ENCODE measurements at regions not wholly inside any gene's neighbourhood (a gene's known extent, or its start where the extent isn't known, plus 50 kb on each side); places are given as distances from the start of the nearest gene placed in this dataset.

DNA sequence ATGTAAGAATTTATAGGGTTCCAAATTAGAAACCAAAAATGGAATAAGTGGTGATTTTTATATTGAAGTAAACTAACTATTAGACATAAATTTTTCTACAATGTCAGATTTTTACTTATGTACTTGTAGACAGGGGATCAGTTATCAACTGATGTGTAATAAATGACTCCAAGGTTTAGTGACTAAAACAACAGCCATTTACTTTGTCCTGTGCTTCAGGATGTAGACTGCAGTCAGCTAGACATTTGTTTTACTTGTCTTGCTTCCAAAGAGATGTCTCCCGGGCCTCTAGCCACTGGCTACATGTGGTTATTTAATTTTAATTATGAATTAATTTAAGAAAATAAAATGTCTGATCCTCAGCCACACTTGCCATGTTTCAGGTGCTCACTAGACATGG, 249.7 kb upstream of the IGFBP3 start:
- DNase-seq (ENCODE audit: low read depth in 2 of 2), result no peak

DNA sequence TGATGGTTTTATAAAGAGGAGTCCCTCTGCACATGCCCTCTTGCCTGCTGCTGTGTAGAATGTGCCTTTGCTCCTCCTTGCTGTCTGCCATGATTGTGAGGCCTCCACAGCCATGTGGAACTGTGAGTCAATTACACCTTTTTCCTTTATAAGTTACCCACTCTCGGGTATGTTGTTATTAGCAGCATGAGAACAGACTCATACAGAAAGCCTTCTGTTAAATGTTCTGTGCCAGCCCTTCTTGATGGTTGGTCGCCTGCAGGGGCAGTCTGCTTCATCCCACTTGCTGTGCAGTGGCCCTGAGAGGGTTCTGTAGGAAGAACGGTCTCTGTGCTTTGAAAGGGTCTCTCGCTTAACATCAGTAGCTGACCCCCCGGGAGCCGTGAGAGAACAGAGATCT, 248.9 kb upstream of the IGFBP3 start:
- DNase-seq (ENCODE audit: low read depth in 2 of 2), result no peak

DNA sequence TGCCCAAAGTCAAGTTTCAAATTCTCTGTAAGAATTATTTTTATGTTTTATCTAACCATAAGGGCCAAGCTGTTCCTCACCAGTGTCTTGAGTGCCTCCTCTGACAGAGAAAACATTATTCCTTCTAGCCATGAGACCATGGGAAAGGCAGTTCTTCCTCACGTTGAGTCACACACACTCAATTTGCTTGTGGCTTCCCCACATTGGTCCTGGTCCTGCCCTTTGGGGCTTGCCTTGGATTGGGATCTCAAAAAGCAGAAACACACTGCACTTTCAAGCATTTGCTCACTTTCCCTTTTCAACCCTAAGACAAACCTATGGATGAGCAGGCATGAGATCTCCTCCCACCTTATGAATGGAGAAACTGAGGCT, 248.3 kb upstream of the IGFBP3 start:
- no peak for DNase-seq (ENCODE audit: low read depth in 2 of 2)

DNA sequence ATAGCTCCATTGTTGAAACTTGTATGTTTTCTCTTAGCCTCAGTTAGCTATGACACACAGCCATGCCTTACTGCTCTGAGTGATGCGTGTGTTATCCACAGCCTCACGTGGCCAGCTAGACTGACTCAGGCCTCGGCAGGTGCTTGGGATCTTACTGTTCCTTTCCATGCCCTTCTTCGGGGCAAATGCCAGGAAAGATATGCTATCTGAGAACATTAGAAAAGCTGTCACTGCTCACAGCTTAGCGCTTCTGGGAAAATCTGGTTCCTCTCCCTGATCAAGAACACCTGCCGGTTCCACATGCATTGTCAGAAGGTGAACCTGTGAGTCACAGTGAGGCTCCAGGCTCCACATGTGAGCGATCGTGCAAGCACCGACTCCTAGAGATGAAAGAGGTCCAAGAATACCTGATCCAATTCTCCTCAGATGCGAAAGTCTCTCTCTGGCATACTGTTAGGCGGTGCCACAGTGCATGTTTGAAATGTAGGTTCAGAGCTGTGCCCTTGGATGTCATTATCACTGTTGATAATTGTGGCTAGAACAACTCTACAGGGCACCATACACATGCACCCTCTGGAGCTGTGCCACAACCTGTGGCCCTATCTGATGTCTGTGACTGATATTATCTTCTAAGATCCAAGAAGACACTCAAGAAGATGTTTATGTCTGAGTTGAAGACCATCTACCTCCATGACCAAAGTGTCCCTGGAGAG, 247.8 kb upstream of the IGFBP3 start:
- DNase-seq (ENCODE audit: low read depth in 2 of 2), result no peak

DNA sequence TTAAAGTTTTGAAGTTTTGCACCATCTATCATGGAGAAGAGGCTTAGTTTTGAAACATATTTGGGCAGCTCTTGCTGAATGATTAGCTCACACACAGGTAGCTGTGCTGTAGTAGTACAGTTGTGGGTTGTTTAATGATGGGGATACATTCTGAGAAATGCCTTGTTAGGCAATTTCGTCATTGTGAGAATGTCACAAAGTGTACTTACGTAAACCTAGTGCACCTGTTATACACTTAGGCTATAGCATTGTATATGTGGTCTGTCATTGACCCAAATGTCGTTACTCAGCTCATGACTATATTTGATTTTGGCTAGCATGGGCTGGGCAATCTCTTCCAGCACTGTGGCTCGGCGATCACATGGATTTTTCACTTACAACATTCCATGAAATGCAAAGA, 247.2 kb upstream of the IGFBP3 start:
- no peak for DNase-seq (ENCODE audit: low read depth in 2 of 2)

DNA sequence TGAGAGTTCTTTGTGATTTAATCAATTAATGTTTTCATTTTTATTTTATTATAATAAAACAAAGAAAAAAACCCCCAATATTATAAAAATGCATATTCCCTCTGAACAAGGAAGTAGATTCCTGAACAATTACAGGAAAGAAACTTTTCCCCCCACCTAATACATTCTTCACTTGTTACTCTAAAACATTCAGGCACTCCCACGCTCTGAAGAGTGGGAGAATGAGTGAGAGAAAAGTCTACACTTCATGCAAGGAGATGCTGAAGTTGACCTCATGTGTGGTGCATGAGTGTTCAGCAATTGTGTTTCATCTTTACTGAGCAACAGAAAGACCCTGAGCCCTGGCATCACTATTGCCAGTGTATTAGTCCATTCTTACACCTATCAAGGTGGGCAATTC, 244.2 kb upstream of the IGFBP3 start:
- no peak for DNase-seq (ENCODE audit: low read depth in 2 of 2)

DNA sequence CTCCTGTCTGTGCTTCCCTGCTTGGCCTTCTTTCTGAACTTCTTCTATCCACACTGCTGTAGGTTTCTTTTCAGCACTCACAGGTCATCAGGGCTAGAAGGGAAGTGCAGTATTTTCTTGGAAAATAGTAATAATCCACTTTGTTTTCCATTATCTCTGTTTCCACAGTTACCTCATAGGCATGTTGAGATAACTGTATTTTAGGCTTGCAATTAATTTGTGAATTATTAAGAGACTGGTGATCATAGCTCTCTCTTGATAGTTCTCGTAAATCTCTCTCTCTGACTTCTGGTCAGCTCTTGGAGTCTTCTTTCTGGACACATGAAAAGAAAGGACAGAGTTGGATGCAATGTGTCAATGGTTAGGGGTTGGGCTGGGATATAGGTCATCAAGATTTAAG, 243.6 kb upstream of the IGFBP3 start:
- DNase-seq (ENCODE audit: low read depth in 2 of 2), result no peak

DNA sequence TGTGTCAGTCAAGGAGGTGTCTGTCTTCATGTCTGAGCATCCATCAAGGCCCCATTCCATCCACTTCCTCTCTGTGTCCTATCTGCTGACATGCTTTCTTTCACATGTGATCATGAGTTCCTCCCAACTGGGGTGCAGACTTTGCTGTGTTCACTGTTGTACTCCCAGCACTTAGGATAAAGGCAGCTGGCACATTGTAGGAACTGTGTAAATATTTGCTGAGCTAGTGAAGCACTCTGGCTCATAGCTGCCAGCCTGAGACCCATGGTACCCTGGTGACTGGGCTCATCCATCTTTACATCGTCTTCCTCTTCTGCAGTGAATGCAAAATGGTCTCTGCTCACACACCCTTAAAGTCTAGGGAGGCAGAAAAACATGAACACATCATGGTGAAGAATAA, 242.2 kb upstream of the IGFBP3 start:
- no peak for DNase-seq (ENCODE audit: low read depth in 2 of 2)

DNA sequence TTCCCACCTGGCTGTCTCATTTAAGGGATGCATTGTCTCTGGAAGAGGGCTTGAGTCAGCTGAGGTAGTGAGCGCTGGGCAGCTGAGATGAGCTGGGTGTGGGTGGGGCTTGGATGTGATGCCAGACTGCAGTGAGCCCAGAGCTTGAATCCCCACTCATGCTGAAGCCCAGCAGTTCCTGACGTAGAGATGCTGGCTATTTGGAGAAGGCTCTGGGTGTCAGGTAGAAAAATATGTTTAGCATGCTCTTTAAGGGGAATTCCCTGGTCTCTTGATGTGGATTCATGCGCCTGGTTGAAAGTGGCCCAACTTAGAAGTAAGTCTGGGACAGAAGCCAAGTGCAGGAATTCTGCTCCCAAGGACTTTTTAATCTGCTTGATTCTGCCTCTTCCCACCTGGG, 241.5 kb upstream of the IGFBP3 start:
- no peak for DNase-seq (ENCODE audit: low read depth in 2 of 2)

DNA sequence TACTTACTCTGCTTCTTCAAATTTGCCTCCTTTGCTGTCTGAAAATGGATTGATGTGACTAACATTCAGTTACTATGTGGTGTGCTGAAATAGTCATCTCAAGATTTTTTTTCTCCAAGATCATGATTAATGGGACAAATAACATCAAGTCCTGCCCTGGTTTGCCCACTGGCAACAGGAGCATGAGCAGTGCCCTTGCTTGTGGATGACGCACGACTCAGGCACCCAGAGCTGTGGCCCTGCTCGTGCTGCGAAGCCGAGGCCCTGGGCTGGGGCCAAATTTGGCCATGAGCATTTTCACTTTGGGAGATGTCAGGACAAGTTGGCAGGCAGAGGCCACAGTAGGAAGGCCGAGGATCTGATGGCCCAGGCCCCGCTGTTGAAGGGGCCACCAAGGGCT, 239.8 kb upstream of the IGFBP3 start:
- DNase-seq (ENCODE audit: low read depth in 2 of 2), result no peak

DNA sequence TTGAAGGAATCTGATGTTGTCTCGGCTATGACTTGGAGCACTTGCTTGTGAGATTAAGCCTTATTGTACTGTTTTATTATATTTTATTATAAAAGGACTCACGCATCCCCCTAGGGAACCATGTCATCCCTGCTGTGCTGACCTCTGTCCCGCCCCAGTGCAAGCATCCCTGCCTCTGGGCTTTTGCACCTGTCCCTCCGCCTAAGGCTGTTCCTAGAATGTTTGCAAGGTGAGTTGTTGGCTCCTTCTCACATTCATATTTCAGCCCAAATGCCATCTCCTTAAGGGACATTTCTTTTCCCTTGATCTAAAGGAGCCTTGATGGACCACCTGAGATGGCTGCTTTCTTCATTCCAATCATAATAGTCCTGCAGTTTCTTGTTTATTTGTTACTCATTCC, 236.9 kb upstream of the IGFBP3 start:
- no peak for DNase-seq (ENCODE audit: low read depth in 2 of 2)

DNA sequence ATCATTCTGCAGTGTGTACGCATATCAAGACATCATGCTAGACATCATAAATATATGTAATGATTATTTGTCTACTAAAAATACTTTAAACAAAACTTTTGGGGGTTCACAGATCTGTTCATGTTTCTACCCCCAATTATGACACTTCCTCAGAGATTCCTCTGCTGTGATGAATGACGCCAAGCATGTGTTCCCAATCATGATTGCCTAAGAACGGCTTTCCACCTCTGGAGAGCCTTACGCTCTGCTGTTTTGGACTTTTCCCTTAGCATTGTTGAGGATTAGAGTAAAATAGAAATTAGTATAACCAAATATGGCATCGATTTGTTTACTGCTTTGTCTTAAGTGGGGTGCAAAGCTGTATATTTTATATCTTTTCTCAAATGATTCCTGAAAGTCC, 236.3 kb upstream of the IGFBP3 start:
- DNase-seq (ENCODE audit: low read depth in 2 of 2), result peak; percentile 83

DNA sequence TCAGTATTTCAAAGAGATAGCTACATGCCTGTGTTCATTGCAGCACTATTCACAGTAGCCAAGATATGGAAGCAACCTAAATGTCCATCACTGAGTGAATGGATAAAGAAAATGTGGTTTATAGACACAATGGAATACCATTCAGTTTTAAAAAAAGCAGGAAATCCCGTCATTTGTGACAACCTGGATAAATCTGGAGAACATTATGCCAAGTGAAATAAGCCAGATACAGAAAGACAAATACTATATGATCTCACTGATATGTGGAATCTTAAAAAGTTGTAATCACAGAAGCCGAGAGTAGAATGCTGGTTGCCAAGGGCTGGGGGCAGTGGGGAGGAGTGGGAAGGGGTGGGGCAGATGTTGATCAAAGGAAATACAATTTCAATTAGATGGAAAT, 235.8 kb upstream of the IGFBP3 start:
- DNase-seq (ENCODE audit: low read depth in 2 of 2), result no peak

DNA sequence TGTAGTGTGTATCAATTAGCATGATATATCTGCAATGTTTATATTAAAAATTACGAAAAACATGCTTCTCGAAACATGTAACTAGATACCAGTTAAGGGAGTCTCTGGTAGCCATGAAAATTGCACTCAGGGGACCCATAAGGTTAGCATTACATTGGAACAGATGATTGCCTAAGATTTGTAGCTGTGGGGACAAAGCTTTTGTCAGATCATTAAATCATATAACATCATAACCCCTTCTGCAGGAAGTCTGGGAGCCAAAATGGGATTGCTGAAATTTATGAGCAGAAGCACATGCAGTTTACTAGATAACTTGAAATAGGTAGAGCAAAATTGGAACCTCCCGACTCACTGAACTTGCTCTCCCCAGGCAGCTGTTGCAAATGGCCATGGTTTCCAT, 235.0 kb upstream of the IGFBP3 start:
- peak; percentile 56 to 67 for DNase-seq (ENCODE audit: low read depth in 2 of 2)

DNA sequence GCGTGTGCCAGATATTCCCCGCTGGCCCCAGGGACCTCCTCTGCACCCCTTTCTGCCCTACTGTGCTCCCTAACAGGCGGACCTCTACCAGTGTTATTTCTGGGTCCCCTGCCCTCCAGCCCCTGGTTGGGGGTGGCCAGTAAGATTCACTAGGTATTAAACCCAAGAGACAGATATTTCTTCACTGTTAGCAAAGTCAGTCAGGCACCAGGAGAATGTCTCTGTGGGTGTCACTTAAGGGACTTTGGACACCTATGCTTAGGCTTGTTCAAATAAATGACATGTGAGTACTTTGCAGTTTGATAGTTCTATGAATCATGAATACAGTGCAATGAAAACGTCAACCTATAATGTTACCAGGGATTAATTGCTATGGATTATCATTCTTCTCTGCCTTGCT, 234.3 kb upstream of the IGFBP3 start:
- DNase-seq (ENCODE audit: low read depth in 2 of 2), result no peak

DNA sequence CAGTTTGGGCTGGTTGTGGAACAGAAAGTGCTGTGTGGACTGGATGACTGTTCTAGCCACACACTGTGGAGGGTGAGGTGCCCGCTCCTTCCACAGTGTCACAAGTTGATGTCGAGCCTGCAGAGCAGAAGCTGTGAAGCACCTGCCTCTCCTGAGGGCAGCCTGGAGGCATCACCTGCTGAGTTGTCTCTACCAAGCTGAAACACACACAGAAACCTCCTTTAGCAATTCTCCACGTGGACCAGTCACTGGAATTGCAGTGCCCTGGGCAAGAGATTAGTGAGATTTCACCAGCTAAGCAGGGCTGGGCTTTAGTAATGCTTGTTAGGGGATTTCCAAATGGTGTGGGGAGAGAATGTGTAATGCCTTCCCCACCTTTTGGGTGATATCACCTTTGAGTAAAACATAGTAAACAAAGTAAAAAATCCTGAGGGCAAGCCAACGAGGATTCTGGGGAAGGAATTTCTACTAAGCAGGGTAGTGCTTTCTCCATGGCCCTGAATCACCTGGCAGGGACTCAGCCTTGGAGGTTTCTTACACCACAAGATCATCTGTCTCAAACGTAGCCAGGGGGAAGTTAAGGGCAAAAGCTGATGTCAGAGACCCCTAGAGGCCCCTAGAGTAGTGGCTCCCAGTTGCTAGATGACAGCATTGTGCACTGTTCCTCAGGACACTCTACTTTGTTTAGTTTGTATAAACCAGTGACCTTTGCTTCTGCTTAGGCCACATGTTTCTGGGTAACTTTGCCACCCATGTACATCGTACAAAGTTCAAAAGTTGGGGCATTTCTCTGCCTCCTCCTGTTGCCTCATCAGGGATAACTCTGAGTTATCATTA, 233.1 kb upstream of the IGFBP3 start:
- DNase-seq (ENCODE audit: low read depth in 2 of 2), result no peak

DNA sequence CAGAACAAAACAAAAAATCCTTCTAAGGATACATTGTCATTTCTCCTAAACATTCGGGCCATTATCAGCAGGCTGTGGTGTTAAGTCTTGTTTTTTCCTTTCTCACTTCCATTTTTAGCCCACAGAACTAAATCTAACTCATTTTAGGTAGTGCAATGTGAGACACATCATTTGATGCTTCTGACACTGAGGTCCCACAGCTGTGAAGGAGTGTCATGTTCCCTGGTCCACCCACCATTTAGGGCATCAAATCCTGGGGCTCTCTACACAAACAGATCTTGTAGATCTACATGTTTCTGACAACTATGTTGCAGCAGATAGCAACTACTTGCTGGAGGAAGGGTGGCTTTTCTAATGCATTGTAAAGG, 232.5 kb upstream of the IGFBP3 start:
- no peak for DNase-seq (ENCODE audit: low read depth in 2 of 2)

DNA sequence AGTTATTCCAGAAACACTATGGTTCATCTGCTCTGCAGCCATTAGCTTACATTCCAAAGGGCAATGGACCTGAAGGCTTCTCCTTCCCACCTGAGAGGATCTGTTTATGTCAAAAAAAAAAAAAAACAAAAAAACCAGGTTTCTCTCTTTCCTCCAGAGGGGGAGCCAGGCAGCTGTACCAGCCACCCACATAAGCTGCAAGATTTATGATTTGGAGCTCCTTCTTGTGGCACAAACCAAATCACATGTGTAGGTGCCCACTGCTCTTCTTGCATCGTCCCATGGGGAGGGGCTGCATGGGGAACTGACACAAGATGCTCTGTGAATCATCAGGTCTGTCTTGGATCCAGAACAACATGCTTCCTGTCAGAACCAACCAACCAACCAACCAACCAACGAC, 231.6 kb upstream of the IGFBP3 start:
- no peak for DNase-seq (ENCODE audit: low read depth in 2 of 2)

DNA sequence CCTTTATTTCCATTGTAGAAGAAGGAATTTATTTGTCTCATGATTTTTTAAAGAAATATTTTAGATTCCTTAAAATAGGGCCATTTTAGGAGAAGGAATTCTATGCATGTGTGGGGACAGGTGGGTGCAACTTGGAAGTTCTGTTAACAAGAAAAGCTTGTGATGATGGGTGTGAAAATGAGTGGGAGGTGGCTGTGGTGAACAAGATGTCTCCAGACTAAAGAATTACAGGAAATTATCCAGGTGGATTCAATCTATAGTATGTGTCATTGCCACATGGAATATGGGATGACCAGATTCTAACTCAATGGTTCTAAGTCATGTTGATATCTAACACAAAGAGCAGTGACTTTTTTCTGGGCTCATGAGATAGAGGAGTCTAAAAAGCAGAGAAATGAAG, 229.6 kb upstream of the IGFBP3 start:
- peak in 1 of 2 experiments; percentile 51 for DNase-seq (ENCODE audit: low read depth in 2 of 2)

DNA sequence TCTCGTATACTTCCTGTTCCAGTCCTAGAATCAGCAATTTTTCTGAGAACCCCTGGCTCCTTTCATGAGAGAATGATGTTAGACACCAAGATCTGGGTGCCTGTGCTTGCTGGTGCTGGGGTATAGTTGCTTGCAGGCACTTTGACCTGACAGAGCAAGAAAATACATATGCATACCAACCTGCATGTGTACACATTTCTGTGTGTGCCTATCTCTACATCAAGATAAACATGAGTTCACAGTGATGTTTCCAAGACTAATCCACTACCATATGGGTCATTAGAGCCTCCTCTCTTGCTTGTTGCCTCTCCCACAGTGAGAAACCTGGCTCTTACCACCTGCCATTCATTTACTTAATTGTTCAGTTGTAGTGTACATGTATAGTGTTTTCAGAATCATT, 229.1 kb upstream of the IGFBP3 start:
- DNase-seq (ENCODE audit: low read depth in 2 of 2), result no peak

DNA sequence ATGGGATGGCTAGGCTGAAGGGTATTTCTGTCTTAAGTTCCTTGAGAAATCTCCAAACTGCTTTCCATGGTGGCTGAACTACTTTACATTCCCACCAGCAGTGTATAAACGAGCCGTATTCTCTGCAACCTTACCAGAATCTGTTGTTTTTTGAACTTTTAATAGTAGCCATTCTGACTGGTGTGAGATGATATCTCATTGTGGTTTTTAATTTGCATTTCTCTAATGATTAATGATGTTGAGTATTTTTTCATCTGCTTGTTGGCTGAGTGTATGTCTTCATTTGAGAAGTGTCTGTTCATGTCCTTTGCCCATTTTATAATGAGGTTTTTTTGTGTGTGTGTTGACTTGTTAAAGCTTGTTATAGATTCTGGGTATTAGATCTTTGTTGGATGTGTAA, 226.8 kb upstream of the IGFBP3 start:
- DNase-seq (ENCODE audit: low read depth in 2 of 2), result no peak

DNA sequence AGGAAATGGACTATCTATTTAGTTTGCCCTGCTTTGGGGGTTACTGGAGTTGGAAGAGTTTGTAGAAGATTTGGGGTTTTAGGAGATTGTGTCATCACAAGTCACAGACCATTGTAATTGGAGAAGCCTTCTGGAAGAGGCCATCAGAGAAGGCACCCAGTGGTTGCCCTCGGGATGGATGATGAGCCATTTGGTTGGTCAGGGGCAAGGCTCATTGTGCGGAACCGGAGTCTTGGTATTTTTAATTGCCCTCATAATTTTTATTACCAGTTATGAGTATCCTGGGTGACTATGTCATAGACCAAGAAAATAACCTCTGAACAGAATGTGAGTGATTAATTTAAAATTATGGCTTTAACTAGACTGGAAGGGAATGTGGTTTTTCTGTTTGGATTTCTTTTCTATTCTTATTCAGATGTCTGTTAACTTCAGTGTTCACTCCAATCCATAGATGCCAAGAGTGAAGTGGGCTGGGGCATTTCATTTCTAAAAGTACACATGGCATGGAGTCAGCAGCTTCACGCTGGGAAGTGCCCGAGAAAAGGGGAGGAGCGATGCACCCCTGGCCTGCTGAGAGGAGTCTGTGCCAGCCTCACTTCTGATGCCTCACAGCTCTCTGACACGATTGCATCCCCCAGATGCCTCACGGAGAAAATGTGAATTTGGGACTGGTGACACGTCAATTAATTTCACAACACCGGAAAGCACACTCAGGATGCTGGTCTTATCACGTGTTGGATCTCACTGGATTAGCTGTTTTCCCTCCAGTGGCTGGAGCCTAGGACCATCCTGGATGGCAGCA, 225.6 kb upstream of the IGFBP3 start:
- no peak for DNase-seq (ENCODE audit: low read depth in 2 of 2)

DNA sequence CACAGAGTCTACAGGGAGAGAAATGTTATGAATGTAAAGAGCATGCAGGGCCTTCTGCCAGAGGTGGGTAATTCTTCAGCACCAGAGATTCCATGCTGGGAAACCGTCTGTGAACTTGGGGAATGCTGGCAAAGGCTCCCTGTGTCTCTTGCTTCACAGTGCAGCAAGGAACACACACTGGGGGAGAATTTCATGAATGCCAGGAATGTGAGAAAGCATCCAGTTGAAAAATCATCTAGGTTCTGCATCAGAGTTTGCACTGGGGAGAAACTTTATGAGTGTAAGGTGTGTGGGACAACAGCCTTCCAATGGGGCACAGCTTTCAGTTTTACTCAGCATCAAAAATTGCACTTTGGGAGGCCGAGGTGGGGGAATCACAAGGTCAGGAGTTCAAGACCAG, 224.3 kb upstream of the IGFBP3 start:
- DNase-seq (ENCODE audit: low read depth in 2 of 2), result peak; percentile 99
